ENCODE measurements at regions not wholly inside any gene's neighbourhood (a gene's known extent, or its start where the extent isn't known, plus 50 kb on each side); places are given as distances from the start of the nearest gene placed in this dataset.
A peak's percentile ranks its signal among the peaks of the same experiment; 100 is the strongest.

- H3K27ac Mint-ChIP-seq = no peak overlapping the region
- Histone ChIP-seq H3K9ac (ENCODE audit: extremely low read depth, low read length, poor library complexity, severe bottlenecking) (no peak overlapping the region), H3K27me3 (ENCODE audit: control insufficient read depth, insufficient read depth, low read length, poor library complexity, severe bottlenecking) (no peaks in the 10 kb centered on the region), H3K9me3 (ENCODE audit: control insufficient read depth, low read length) (no peaks in the 10 kb centered on the region), H3K4me3 (ENCODE audit: low read length) (no peak overlapping the region), H3K4me1 (ENCODE audit: control insufficient read depth, insufficient read depth, low read length) (no peaks in the 10 kb centered on the region), H3K36me3 (ENCODE audit: control insufficient read depth, insufficient read depth, low read length) (no peaks in the 10 kb centered on the region), H3K27ac (ENCODE audit: low read depth, low read length) (no peak overlapping the region)
- no peak for DNase-seq
- H3K4me3 Mint-ChIP-seq = no peak overlapping the region
- WGBS, 2 experiments (ENCODE audit: insufficient coverage in 1 of 2, insufficient read length in 1 of 2) = 86 to 92% methylated on average over 3 of the region's 3 CpGs
- peaks cover 4% of the 10 kb centered on the region for H3K4me1 Mint-ChIP-seq
- no peaks in the 10 kb centered on the region for H3K27me3 Mint-ChIP-seq (ENCODE audit: insufficient read depth)
- TF ChIP-seq CTCF (conservative IDR thresholded peaks at IDR 0.05) = no peak
- H3K36me3 Mint-ChIP-seq (ENCODE audit: low read depth) = no peaks in the 10 kb centered on the region
- no peaks in the 10 kb centered on the region for H3K9me3 Mint-ChIP-seq
Measured at GRCh38 chr2:104425850-104426595, 427.9 kb upstream of the POU3F3 start.

GRCh38 chr2:104428155-104428554, 425.8 kb upstream of the POU3F3 start:
- Histone ChIP-seq H3K36me3 (ENCODE audit: control insufficient read depth, insufficient read depth, low read length) (no peaks in the 10 kb centered on the region), H3K4me3 (ENCODE audit: low read length) (no peak overlapping the region), H3K4me1 (ENCODE audit: control insufficient read depth, insufficient read depth, low read length) (no peaks in the 10 kb centered on the region), H3K9ac (ENCODE audit: extremely low read depth, low read length, poor library complexity, severe bottlenecking) (no peak overlapping the region), H3K9me3 (ENCODE audit: control insufficient read depth, low read length) (no peaks in the 10 kb centered on the region), H3K27ac (ENCODE audit: low read depth, low read length) (no peak overlapping the region), H3K27me3 (ENCODE audit: control insufficient read depth, insufficient read depth, low read length, poor library complexity, severe bottlenecking) (no peaks in the 10 kb centered on the region)
- Mint-ChIP-seq H3K27ac (no peak overlapping the region), H3K27me3 (ENCODE audit: insufficient read depth) (no peaks in the 10 kb centered on the region), H3K4me1 (peaks cover 15% of the 10 kb centered on the region), H3K9me3 (no peaks in the 10 kb centered on the region), H3K36me3 (ENCODE audit: low read depth) (no peaks in the 10 kb centered on the region), H3K4me3 (no peak overlapping the region)
- WGBS, 2 experiments (ENCODE audit: insufficient coverage in 1 of 2, insufficient read length in 1 of 2) = 100% methylated on average over 1 of the region's 1 CpG; no CpG with 5 or more reads in 1 of the 2 experiments
- TF ChIP-seq CTCF (conservative IDR thresholded peaks at IDR 0.05) = no peak
- no peak for DNase-seq

- no peaks in the 10 kb centered on the region for H3K27me3 ChIP-seq (ENCODE audit: control insufficient read depth, insufficient read depth, low read length, poor library complexity, severe bottlenecking)
- Mint-ChIP-seq H3K9me3 (no peaks in the 10 kb centered on the region), H3K4me3 (no peak overlapping the region), H3K27me3 (ENCODE audit: insufficient read depth) (no peaks in the 10 kb centered on the region), H3K27ac (no peak overlapping the region), H3K36me3 (ENCODE audit: low read depth) (no peaks in the 10 kb centered on the region), H3K4me1 (peaks cover 29% of the 10 kb centered on the region)
- H3K9me3 ChIP-seq (ENCODE audit: control insufficient read depth, low read length) = no peaks in the 10 kb centered on the region
- no peak overlapping the region for H3K9ac ChIP-seq (ENCODE audit: extremely low read depth, low read length, poor library complexity, severe bottlenecking)
- no peak for DNase-seq
- H3K27ac ChIP-seq (ENCODE audit: low read depth, low read length) = peak overlapping the region; percentile 98
- 75 to 88% methylated on average over 7 of the region's 8 CpGs for WGBS, 2 experiments (ENCODE audit: insufficient coverage in 1 of 2, insufficient read length in 1 of 2)
- no peak for TF ChIP-seq CTCF (conservative IDR thresholded peaks at IDR 0.05)
- H3K4me1 ChIP-seq (ENCODE audit: control insufficient read depth, insufficient read depth, low read length) = peaks cover under 1% of the 10 kb centered on the region
- H3K4me3 ChIP-seq (ENCODE audit: low read length) = no peak overlapping the region
- no peaks in the 10 kb centered on the region for H3K36me3 ChIP-seq (ENCODE audit: control insufficient read depth, insufficient read depth, low read length)
Measured at GRCh38 chr2:104429639-104430358, 424.1 kb upstream of the POU3F3 start.
